HTR-8/SVneo (cell line): ENCODE measurements at regions not wholly inside any gene's neighbourhood (a gene's known extent, or its start where the extent isn't known, plus 50 kb on each side); places are given as distances from the start of the nearest gene placed in this dataset.

Experiments used
- DNase-seq: peaks from one replicate; pipeline ENCODE4 v3.0.0; 2011; ENCODE audit warnings: low spot score, mixed read lengths; ENCODE audit not compliant: insufficient read length
- FAIRE-seq: peaks from 2 replicates; lab custom pipeline; 2011; peaks lifted over from hg19 to GRCh38; lab: Jason Lieb, UNC

DNA sequence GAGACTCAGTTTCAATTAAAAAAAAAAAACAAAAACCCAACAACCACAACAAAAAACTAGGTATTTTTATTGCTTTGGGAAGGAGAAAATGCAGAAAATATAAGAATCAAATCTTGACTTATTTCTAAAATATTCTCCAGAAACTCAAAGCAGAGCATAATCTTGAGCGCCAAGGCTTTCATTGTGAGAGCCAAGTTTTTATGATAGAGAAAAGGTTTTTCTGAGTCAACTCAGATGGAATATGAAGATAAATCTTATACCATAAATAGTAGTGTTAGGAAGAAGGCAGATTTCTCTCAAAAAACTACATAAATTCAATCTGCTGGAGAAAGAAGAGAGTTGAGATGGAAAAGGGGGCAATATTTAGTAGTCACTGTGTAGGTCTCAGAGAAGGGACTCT, 121.2 kb upstream of the OSR1 start:
- no peak for FAIRE-seq
- no peak for DNase-seq

DNA sequence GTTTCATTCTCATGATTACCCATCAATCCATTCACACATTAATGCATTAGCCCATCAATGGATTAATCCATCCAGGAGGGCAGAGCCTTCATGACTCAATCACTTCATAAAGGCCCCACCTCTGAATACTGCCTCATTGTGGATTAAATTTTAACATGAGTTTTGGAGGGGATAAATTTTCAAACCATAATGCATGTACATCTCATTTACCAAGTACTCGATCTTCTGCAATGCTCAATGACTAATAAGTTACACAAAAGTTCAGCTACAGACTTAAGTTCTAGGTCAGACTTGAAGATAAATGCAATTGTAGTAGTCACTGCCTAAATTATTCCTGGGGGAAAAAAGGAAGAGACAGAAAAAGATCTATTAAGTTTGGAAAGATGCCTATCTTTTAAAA, 120.0 kb upstream of the OSR1 start:
- DNase-seq, result no peak
- FAIRE-seq, result no peak

DNA sequence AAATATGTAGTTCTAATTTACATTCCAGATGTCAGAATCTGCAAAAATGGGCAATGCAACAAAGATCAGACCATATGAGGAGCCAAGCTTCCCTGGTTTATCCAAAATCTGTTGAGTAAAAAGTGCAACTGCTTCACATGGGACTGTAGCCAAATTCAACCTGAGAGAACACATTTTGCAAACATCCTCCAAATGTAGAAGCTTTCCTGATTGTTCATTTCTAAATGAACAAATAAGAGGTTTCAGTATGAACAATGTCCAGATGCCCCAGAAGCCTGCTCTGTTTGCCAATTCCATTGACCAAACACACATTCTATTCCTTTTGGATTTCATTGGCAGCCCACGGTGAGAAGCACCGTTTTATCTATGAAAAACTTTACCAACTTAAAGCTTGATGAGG, 117.9 kb upstream of the OSR1 start:
- FAIRE-seq (no peak), DNase-seq (no peak)

DNA sequence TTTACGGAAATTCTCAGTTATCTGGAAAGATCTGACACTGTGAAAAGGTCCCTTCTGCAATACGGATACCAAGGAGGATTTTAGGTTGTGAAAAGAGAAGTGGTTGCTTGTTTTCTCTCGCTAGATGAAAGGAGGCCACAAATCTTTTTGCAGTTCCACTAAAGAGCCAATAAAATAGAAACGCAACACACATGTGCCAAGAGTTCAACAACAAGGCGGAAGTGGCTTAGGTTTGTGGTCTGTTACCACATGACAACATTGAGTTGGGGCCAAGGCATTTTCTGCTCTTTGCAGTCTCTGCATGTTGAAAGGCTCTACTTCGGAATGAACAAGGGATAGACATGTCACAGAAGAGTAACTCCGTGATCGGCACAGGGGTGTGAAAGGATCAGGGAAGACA, 115.7 kb upstream of the OSR1 start:
- DNase-seq, result no peak
- FAIRE-seq, result no peak

DNA sequence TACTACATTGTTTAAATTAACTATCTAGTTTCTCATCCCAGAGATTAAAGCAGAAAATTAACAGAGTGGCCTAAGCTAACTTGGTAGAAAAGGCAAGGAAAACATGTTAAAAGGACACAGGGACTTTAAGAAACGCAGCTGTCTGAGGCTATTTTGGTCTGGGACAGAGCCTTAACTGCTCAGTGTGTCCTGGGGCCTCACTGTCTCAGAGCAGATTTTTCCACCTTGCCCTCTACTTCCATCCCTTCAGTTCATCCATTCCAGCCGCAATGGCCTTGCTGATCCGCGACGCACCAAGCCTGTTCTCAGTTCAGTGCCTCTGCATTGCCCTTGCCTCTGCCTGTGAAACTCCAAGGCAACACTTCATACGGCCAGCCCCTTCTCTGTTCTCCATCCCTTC, 114.9 kb upstream of the OSR1 start:
- DNase-seq (no peak), FAIRE-seq (no peak)

DNA sequence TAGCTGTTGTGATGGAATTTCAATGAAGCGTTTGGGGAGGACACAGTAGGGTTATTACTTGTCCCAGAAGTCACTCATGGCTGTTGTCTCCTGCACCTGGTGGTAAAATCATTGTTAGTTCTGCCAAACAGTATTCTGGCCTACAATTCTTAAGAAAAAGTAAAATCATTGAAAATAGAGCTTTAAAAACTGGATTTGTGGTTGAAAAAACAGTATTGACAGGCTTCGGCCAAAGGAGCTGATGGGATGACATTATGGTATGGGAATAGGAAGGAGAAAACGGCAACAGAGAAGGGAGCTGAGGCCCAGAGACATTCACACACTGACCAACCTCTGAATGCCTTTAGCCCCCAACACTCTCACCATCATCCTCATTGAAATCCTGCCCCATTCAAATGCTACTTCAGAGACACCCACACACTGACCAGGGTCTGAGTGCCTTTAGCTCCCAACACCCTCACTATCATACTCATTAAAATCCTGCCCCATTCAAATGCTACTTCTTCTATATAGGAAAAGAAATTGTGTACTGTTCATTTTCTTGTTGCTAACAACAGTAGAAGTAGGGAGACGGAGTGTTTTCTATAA, 114.1 kb upstream of the OSR1 start:
- DNase-seq (no peak), FAIRE-seq (no peak)

DNA sequence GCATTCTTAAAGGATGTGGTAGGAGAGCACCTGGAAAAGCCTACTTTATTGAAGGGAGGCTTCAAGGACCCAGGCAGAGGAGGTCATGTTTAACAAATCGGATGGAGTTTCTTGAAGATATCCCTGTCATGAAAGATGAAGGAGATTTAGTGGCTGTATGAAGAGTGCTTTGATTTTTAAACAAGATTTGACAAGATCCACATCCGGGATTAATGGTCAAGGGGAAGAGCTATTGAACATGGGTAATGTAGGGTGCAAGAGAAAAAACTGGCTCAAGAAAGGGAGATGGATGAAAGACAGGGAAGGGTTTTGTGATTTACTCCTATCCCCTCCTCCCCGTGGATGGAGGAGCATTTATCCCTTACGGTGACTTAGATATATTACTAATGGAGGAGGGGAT, 113.1 kb upstream of the OSR1 start:
- FAIRE-seq (no peak), DNase-seq (no peak)

DNA sequence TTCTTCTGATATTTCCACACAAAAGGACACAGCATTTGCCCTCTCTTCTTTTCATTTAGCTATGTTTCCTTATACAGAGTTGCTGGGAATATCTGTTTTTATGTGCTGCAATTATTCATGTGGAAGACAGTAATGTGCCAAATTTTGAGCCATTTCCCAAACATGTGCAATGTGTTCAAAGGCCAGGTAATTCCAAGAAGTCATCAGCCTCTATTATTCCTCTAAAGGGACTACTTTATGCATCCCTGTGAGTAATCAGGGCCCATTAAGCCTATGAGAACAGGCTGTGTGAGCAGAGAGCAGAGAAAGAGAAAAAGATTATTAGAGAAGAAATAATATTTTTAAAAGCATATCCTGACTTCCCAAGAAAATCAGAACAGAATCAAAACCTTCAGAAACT, 107.6 kb upstream of the OSR1 start:
- no peak for DNase-seq
- FAIRE-seq, result no peak

DNA sequence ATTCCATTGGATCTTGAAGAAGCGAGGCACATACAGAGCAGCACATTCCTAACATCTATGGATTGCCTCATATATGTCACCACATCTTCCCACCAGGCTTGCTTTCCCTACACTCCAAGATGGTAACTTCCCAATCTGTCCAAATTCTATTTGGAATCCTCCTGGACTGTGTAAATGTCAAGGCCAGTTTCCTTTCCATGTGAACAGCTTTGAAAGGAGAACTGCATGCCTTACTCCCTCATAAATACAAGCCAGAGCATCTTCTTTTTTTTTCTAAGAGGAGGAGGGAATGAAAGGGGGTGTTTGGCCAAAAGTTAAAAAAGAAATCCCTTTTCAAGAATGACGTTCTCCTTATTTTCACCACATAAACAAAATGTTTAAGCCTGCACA, 103.8 kb upstream of the OSR1 start:
- no peak for FAIRE-seq
- DNase-seq, result no peak

DNA sequence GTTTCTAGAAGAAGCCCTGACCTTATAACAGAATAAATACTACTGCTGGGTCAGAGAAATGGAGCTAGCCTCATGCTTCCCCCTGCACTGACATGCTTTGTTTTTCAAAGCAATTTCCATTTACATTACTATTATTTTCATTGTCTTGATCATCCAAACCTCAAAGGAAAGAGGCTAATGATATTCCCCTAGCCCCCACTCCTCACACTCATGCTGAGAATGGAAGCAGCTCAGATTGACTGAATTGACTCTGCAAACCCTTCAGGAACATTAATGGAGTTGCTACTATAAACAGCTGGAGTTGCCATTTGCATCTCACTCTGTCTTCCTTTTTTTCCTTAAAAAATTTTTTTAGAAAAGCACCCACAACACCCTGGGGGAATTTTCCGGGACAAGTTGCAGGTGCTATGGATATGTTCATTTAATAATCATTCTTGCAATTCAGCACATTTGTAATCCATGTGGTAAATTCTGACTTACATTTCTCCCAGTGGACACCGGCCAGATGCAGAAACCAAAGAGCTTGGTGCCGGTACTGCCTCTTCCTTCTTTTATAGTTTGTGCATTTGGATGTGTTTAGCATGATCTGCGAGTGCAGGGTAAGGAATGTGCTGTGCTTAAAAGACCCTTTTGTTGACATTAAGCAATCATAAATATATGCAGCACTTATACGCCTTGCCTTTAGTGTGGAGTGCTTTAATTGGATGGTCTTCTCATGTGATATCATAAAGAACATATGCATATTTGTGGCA, 103.3 kb upstream of the OSR1 start:
- FAIRE-seq, result no peak
- no peak for DNase-seq

DNA sequence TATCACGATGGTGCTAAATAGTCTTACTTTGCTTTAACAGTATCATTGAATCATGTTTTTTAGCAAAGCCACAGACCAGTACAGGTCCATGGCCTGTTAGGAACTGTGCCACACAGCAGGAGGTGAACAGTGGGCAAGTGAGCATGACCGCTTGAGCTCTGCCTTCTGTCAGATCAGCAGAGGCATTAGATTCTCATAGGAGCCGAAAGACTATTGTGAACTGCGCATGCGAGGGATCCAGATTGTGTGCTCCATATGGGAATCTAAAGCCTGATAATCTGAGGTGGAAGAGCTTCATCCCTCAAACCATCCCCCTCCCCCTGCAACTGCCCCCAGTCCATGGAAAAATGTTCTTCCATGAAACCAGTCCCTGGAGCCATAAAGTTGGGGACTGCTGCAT, 102.3 kb upstream of the OSR1 start:
- DNase-seq (no peak), FAIRE-seq (peak; percentile 88)

DNA sequence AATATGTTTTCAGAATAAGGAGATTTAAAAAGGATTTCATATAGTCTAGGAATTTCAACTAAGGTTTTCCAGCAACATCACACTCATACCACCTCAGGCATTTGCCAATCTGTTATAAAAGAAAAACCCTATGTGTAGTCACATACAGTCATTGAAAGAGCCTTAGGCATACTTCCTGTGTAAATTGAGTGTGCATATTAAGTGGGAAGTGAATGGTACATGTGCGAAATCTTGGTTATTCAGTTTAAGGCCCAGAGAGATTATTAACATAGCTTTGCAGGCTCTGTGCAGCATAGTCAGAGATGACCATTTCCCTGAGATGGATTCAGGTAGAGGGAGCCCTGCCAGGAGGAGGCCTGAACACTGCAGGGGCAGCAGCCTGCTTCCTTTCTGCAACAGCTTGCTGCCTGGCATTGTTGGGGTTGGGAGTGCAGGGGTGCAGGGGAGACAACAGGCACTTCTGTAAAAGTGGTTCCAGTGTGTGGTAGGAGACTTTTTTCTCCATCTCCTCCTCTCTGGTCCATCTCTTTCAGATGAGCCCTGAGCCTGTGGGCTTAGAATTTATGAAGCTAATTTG, 100.1 kb upstream of the OSR1 start:
- FAIRE-seq (no peak), DNase-seq (no peak)

DNA sequence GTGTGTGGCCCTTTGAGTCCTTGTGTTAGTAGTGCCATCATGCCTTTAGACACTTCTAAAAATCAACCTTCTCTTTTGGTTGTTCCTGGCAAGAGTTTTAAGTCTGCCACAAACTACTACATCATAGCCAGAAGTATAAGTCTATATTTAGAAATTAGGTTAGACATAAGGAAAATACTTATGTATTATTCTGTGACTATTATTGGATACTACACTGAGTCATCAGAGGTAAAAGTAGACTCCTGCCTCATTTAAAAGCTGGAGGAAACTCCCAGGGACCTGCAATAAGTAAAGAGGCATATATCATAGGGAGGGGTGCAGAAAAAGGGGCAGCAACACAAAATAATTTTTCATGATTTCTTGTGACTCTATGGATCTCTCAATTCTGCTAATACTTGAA, 99.4 kb upstream of the OSR1 start:
- FAIRE-seq, result no peak
- no peak for DNase-seq

DNA sequence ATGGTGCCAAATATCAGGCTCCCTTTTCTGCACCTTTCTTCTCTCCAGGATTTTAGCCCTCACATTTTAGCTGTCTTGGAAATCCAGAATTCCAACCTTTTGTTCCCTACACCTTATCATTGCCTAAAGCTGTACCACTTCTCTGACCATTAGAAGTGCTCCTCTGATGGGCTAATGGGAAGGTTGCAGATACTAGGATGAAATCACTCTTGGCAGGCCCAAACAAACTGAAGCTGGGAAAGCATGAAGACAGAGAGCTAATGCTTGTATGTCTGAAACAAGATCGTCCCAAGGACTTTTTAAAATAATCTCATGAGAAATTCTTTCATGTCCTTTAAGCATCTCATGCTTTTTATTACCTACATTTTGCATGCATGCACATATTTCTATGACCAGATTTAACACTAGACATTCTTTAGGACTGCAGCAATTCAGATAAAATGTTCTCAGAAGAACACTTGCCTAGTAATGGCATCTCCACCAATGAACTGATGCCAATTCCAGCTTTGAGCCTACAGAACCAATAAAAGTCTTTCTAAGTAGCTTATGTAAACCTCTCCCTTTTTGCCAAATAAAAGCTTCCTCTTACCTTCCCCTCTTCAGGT, 98.4 kb upstream of the OSR1 start:
- no peak for DNase-seq
- FAIRE-seq, result no peak

DNA sequence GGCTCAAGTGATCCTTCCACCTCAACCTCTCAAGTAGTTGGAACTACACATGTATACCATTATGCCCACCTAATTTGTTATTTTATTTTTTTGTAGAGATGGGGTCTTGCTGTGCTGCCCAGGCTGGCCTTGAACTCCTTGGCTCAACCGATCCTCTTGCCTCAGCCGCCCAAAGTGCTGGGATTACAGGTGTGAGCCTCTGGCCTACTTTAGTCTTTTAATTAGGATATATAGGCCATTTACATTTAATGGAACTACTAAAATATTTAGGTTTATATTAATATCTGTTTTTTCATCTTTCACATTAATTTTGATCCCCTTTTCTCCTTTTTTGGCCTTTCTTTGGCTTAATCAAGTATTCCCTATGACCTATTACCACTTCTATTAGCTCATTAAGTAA, 95.7 kb upstream of the OSR1 start:
- DNase-seq (no peak), FAIRE-seq (no peak)

DNA sequence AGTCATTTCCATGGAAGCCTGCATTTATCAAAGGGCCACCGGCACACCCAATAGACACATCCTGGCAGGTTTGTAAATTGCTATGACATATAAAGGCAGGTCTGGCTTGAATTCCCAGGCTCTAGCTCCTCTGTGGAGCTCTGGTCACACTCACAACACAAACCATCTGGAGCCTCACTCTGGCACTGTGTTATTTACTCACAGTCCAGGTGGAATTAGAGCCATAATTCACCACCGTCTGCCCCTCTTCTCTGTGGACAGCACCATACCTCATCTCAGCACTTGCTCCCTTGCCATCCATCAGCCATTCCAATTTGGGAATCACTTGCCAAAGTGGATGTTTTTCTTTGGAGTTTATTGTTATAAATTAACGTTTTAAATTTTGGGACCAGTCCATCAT, 84.3 kb upstream of the OSR1 start:
- no peak for FAIRE-seq
- no peak for DNase-seq

DNA sequence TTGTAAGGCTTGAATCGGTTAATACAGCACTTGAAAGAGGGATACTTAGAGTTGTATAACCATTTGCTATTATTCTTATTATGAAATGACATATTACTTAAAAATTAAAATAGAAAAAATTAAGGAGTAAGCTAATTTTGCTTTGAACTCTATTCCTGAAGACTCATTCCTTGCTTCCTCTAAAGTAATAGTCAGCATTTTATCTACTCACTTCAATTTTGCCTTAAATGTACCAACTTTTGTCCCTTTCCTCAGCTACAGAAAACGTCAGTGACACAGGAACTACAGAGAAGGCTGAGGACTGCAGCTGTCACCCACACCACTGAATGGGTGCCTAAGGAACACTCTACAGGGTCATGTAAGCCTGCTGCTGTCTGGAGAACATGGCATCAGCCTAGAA, 80.7 kb upstream of the OSR1 start:
- no peak for FAIRE-seq
- DNase-seq, result no peak

DNA sequence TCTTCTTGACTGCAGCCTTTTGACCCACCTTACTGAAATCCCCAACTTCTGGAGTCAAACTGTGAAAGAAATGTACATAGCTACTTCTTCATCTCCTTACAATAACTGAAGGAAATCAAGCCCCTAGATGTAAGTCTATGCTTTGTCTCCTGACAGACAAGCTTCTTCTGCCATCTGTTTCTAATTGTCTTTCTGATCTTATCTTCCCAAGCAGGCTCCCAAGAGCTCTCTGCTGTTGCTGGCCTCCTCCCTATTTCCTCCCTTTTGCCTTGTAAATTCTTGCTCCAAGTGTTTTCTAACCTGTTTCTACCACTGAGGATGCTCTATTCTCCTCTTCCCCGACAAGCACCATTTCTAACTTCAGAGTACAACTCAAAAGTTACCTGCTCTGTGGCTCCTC, 77.4 kb upstream of the OSR1 start:
- FAIRE-seq, result no peak

DNA sequence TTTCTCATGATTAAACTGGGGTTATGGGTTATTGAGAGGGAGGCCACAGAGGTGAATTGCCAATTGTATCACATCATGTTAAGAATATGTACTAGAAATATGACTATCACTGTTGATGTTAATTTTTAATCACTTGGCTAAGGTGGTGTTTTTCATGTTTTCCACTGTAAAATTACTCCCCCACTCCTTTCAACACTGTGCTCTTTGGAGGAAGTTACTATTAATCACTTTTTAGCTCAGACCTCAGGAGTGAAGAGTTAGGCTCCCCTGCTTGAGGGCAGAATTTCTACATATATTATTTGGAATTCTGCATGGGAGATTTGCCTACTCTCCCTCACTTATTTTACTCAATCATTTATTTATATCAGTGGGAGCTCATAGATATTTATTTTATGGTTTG, 76.0 kb upstream of the OSR1 start:
- no peak for FAIRE-seq
- DNase-seq, result no peak

More for the DNA sequence above, 77.4 kb upstream of the OSR1 start:
- peak; percentile 20 for DNase-seq

DNA sequence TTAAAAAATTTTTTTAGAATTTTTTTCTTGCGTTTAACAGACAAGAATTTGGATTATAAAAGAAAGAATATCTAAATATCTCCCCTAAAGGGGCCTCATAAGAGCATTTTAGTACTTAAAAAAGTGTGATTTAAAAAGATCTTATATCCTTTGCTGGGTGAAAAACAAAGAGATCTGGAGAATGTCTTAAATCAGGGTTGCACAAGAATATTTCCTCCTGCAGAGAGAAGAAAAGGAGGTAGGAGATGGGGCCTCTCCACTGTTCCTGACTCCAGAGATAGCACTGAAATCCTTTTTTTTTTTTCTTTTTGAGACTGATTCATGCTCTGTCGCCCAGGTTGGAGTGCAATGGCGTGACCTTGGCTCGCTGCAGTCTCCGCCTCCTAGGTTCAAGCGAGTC, 68.5 kb upstream of the OSR1 start:
- DNase-seq (no peak), FAIRE-seq (no peak)

DNA sequence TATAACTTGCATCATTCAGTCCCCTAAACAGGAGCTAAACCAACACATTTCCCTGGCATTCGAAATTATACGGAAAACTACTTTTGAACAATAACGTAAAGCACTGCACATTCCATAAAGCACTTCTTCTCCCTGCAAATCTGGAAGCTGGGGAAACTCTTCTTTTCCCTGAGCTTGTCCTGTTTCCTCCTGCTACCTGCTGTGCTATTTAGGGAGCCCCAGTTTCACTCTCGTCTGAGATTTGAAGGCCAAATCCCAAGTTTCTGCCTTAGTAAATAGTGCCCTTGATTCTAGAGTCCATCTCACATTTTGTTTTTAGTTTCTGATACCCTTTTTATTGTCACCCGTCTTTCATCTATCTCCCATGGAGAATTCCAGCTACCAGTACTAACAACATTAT, 67.7 kb upstream of the OSR1 start:
- no peak for DNase-seq
- FAIRE-seq, result no peak

DNA sequence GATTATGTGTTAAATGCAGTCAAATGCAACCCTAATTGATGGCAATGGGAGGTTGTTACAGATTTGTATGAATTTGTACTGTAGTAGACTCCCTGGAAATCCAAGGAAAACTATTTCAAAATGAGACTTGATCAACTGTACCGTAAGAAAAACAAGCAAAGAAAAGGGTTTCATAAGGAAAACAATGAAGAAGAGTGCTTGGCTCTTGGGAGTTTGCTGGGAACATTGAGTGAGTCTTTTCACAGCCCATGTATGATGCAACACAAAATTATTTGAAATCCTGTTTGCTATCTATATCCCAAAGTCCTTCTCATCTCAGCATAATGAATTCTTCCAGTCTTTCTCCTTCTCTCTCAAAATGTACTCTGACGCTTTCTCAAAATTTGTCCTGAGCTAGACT, 67.0 kb upstream of the OSR1 start:
- no peak for FAIRE-seq
- no peak for DNase-seq
